GM19452 (cell line): ENCODE measurements at regions not wholly inside any gene's neighbourhood (a gene's known extent, or its start where the extent isn't known, plus 50 kb on each side); places are given as distances from the start of the nearest gene placed in this dataset.
"Not testable (repeated sequence)": the region's sequence is repeated elsewhere in the genome, so short reads cannot be mapped to it uniquely, and the experiment has no call there.

Source experiments
- ATAC-seq: cut with Tn5 transposase; IDR thresholded peaks from one replicate; pipeline ENCODE4 v1.9.1; 2021; ENCODE audit not compliant: unreplicated experiment

DNA sequence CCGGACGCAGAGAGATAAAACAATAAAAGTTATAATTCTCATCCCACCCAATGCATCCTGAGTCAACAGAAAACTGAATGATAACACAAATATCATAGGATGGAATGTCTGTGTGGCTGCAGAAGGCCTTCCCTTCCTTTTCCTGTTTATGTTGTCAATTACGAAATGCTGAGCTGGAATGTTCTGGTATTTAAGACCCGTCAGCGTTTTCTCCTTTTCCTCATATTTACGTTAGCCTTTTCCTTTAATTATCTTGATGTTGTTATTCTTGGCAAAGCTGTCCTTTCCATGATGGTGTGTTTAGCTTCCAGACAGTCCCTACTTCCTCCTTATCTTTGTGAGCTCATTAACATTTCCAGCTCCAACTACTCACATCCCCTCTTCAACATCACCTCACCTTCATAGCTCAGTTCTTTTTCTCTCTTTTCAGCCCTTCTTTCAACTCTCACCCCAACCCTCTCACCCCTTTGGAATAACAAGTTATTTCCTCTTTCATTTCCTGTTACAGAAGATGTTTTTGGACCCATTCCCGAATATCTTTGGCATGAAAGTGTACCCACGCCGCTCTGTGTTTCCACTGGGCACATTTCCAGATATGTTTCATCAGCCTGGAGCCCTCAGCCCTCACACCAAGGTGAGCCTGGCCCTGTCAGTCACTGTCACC, 221.6 kb downstream of the NR2F1-AS1 start:
- no peak for ATAC-seq

DNA sequence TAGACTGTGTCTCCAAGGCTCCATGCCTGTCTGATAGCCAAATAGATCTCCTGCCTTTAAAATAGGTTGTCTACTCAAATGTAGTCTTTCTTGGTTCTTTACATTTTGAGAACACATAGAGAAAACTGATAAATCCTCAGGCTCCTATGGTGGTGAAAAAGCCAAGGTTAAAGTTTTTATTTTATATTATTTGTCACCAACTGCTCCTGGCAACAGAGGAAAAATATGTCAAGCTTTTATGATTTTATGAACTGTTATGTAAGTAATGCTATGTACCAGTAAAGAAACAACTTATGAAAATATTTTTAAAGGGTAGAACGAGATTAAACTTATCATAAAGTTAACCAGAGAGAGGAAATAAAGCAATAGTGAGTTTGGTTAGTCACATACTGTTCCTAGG, 222.8 kb downstream of the NR2F1-AS1 start:
- ATAC-seq: no peak

DNA sequence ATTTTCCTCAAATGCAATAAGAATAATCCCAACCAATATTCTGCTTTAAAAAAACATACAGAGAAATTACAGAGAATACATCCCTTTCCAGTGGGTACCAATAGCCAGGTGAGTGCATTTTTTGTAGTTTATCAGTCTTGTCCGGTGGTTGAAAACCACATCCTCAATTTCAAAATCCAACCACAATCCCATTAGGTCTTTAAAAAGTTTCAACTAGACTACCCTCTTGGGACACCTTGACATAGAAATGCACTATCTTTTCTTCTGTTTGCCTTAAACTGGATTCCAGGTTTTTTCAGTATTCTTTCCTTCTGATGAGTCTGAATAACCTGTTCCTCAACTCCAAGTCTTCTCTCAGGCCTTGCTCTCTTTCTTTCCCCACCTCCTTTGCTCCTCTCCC, 223.3 kb downstream of the NR2F1-AS1 start:
- no peak for ATAC-seq

DNA sequence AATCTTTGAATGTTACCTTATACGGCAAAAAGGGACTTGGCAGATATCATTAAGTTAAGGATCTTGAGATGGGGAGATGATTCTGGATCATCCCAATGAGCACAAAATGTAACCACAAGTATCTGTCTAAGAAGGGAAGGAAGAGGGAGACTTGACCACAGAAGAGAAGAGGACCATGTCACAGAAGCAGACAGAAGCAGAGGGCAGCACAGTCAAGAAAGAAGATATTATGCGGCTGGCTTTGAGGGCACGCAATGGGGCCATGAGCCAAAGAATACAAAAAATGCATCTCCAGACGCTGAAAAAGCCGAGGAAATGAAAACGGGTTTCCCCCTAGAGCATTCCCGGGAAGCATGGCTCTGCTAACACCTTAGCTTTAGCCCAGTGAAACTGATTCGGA, 225.3 kb downstream of the NR2F1-AS1 start:
- no peak for ATAC-seq

DNA sequence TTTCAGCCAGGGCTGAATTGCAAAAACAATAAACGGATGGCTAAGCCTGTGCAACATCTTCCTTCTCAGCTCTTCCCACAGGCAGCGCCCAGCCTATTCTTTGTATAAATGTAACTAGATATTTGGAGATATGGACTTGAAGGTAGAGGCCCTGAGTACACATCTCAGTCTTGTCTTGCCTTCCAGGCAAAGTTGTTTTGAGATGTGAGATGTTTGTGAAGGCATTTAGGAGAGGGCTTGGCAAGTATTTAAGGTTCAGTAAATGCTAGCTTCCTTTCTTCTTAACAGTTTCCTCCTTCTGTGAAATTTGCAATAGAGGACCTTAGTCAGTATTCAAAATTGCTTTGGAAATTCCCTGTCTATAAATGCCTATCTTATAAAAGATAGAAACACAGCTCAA, 228.8 kb downstream of the NR2F1-AS1 start:
- ATAC-seq: no peak

DNA sequence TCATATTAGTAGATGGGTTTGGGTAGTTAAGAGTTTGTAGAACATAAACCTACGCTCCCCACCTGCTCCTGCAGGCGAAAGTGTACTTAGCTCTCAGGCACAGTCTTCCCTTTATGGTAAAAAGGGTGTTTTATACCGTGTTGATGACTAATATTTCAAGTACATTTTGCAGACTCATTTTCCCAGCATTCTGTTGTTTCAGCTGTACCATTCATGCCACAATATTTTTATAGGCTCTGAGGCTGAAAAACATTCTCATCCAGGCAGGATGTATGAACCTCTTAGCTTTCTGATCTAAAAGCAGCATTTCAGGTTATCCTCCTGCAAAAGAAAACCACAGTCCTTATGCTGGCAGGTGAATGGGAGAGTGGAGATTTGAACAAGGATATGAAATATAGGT, 231.4 kb downstream of the NR2F1-AS1 start:
- ATAC-seq: no peak

DNA sequence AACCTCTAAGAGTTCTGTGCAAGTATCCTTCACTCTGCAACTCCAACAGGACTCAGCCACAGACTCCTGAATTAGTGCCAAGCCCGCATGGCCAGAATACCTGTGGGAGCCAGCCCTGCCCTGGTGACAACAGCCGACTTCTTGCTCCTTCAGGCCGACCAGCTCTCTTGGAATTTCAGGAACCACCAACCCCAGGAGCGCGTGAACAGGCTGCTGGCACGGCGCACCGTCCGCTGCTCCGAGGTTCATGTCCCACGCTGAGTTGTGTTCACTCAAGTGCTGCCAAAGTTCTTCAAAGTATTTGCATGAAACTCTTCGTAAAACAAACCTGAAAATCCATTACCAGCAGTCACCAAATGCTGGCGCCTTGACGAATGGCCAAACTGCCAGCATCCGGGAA, 232.8 kb downstream of the NR2F1-AS1 start:
- no peak for ATAC-seq

DNA sequence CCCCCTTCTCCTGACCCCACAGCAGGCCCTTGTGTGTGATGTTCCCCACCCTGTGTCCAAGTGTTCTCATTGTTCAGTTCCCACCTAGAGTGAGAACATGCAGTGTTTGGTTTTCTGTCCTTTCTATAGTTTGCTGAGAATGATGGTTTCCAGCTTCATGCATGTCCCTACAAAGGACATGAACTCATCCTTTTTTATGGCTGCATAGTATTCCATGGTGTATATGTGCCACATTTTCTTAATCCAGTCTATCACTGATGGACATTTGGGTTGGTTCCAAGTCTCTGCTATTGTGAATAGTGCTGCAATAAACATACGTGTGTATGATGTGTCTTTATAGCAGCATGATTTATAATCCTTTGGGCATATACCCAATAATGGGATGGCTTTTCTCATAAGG, 234.2 kb downstream of the NR2F1-AS1 start:
- ATAC-seq: not testable (repeated sequence)

DNA sequence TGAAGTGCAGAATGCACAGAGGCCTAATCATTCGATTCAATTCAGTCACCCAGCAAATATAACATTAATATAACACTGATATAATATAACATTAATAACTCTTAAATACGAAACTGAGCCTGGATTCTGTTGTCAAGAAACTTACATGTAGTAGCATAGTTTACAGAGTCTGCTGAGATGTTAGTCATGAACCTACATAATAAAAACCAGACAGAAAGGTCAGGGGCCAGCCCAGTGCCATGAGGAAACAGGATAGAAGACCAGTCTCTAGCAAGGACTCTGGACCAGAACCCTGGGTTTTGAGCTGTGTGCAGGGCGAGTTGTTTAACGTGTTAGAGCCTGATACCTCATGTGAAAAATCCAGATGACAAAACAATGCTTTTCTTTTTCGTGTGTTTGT, 234.7 kb downstream of the NR2F1-AS1 start:
- ATAC-seq: no peak

DNA sequence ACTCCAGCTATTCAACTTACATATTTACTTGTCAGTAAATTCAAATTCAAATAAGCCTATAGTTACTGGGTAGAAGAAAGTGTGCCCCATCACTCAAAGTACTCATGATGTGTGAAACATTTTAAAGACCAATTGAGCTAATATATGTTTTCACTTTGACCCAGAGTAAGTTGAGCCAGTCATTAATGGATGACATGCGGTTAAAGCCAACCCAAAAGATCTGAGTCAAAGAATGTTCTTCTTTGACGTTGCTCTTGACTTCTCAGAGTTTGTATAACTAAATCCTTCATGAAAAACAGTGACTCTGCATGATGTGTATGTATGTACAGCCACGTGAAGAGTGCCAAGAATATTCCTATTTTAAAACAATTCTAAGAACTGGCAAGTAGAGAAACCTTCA, 237.4 kb downstream of the NR2F1-AS1 start:
- ATAC-seq: no peak

DNA sequence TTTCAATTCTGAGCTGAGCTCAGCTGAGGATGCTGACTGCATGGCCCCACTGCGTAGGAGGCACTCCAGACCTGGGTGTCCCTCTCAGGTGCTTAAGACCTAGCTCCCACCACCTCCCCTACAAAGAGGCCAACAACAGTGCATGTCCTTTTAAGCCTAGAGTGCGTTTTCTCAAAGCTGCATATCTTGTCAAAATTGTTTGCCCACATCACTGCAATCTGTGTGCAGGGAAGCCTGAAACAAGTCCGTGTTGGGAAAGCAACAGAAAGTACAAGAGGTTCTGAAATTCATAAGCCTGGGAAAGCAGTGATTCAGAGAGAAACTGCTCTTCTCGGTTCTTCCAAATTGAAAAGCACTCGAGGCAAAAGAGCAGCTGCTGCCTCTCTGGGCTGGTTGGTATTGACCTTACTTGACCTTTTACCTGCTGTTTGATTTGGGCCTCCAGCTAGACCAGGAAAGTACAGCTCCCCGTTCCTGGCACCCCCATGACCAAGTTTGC, 238.4 kb downstream of the NR2F1-AS1 start:
- peak; percentile 73 for ATAC-seq

DNA sequence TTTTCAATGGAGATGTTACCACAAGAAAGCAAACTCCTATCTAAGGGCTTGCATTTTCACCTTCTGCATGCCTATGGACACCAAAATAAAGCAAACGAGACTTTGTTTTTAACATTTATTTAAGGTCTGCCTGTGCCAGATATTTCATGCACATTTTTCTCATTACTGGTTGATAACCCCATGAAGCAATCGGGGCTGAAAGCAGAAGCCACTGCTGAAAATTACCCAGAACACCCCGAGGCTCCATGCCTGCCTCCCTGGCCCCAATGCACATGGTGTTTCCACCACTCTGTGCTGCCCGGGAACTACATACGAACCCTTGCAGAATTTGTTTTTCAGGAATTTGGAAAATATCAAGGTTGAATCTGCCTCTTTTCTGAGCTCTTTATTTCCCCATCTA, 240.1 kb downstream of the NR2F1-AS1 start:
- ATAC-seq: no peak

DNA sequence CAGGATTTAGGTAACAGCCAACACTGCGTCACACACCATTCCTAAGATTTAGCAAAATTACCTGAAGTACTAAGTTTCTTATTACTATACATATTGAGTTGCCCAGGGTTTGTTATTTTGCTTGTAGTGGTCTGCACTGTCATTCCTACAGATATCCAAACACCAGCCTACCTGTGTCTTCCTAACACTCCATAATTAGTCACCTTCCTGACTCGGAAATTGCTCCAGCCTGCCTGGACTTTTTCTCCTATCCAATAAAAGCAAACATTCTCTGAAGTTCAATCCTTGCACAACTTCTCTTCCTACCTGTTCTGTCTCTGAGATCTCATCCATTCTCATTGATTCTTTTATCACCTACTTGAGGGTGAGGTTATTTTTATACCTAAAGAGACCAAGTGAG, 243.9 kb downstream of the NR2F1-AS1 start:
- ATAC-seq: no peak

DNA sequence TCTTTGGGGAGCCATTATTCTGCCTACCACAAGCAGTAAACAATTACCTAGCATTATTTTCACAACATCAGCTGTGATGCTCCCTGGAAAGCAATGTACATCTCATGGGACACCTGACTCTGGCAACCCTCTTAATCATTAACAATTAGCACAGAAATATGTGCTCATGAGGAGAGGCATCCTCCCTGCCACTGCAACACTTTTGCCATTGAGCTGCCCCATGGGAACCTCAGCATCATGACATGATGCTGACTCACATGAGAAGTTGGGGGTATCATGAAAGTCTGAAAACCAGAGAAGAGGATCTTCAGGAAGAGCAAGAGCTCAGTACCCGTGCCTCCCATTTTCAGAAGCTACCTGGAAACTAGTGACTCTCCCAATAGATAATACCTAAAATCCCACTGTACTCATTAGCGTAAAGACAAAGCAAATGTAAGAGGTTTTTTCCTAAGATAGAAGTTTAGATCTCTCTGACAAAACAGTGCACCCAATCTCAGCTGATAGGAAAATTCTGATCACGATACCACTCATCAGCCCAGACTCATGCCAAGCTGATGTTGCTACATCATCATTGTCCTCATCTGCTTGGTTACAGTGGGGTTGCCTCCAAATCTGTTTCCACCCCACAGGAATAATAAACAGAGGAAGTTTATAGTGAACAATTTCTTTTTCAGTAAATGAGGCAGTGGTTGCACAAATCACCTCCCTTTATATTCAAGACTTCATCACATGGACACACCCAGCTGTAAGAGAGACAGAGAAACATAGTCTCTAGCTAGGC, 244.5 kb downstream of the NR2F1-AS1 start:
- no peak for ATAC-seq

DNA sequence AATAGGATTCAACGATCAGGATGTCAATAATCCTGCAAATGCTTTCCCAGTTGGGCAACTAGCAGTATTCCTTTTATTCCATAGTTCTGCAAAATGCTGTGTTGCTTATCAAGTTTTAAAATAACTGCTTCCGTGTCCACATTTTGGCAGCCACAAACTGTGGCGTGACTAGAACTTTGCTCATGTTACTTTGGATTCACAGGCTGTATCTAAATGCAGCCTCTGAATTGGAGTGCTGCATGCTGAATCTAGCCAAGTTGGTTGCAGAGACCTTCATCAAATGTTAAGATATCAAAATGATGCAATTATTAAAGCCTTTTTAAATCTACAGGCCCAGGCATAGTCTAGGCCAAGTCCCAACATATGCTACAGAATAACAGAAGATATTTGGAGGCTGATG, 249.2 kb downstream of the NR2F1-AS1 start:
- no peak for ATAC-seq

DNA sequence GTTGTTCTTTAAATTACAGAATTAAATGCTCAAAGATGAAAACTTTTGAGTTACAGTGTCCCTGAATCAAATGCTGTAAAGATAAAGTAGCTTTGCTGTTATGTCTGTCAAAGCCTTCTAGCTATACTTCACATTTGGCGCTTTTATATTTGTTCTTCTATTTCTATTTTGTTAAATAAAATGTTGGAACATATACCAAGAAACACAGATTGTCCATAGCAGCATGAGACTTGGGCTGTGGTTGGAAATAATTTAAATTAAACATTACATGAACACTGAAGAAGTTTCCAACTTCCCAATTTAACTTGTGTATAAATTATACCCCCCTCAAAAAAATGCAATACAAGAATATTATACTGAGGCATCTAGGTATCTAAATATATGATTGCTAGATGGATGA, 249.8 kb downstream of the NR2F1-AS1 start:
- ATAC-seq: no peak

DNA sequence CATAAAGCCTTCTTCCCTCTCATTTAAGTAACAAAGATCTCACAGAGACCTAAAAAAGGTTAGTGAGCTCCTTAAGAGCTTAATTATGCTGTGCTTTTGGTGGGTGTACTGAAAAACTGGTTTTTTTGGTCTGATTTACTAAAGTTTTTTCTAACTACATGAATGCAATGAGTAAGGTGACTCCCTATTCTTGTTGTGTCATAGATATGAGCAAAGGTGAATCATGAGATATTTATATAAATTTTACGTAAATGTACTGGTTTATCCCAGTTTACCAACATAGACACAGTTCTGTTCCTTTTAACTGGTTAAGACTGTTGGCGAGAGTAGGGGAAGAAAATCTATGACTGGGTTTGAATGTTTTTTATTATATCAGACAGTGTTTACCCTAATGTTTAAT, 250.5 kb downstream of the NR2F1-AS1 start:
- ATAC-seq: no peak

DNA sequence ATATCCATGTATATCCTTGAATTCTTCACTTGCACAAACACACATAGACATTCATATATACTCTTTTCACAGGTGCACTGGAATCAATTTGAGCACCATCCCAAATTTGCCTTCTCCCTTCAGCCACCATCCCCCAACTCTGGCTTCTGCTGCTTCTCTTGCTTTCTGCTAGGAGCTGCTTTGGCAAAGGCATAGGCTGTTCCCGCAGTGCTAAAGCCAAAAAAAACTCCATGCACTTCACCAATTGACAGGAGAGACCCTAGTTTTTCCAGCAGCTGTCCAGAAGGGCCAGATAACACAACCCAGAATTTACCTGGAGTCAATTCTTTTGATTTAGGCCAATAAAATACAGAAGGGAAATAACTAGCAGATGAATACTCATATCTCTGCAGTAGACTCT, 251.3 kb downstream of the NR2F1-AS1 start:
- no peak for ATAC-seq

DNA sequence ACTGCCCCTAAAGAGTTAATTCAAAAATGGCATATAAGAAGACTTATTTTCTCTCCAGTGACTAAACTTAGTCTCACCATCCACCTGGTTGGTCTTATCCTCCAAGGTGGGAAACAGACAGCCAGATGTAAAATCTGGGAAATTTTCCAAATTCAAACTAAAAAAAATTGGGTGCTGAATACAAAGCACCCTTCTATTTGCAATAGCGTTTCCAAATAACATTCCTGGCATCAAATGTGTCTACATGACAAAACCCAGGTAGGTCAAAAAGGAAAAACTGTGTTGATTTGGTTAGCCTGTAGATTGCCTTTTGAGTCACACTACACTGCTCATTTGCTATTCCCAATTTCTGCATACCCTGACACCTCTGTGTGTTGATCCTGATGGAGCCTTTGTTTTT, 252.2 kb downstream of the NR2F1-AS1 start:
- no peak for ATAC-seq

DNA sequence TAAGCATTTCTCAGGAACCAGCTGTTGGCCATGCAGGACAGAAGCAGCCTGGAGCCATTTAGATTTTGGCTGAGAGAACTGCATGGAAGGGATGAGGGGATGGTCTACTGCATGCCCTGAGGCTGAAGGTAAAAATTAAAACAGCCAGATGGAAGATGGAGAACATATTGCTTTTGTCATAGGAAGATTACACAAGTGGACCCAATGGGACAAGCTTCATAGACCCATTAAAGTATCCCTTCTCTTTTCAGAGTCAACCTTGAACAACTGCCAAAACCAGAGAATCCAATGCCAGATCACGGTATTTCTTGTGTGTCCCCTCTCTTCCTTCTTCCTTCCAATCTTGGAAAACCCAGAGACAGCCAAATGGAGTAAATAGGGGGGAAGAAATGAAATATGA, 253.4 kb downstream of the NR2F1-AS1 start:
- ATAC-seq: no peak

DNA sequence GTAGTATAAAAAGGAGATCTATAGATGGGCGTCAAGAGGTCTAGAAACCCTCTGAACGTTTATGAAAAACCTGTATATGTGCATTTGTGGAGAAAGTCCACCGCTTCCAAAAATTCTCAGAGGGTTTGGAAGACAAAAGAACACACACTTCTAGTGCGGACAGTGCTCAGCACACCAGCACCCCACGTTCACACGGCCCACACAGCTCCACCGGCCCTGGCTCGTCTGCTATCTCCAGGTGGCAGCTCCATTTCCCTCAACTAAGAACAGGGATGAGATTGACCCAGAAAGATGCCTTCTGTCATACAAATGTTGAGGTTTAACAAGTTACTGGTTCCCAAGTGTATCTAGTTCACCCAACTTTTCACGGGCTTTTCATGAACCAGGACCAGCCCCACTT, 255.1 kb downstream of the NR2F1-AS1 start:
- ATAC-seq: no peak

DNA sequence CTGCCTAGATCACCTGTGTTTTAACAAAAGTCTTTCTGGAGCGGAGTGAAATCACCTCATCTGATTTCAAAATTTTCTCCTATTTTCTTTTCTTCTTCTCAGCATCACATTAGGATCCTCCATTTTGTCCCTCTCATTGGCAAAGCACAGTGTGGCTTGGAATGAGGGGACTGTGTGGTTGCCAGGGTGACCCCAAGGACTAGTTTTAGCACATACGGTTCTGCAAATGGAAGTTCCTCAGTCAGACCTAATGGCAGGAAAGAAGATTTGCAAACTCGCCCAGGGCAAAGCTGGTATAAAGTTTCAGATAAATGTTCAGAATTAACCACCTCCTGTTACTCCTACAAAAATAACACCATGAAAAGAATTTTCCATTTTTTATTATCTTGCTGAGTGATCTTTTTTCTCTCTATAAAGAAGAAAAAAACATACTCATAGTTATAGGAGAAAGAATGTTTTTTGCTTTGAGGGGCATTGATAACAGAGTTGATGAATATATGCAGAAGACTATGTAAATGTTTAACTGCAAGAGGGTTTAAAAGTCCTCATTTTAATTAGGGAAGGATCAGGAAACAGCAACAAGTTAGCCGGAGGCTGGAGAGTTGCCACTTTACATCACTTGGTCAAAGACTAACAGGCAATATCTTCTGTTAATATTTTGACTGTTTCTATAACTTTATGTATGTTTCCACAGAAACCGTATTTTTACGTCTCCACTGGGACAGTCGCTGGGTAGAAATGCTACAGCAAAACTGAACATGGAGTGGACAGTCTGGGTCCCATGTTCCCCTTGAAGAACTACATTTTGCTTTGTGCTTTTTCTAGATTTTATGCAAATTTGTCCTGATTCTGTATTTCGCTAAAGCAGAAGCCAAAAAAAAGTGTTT, 257.8 kb downstream of the NR2F1-AS1 start:
- ATAC-seq: no peak
